HS-5 (cell line): ENCODE measurements at regions not wholly inside any gene's neighbourhood (a gene's known extent, or its start where the extent isn't known, plus 50 kb on each side); places are given as distances from the start of the nearest gene placed in this dataset.

Experiments
- DNase-seq: peaks from one replicate; pipeline ENCODE4 v3.0.0-alpha.2; 2012; ENCODE audit warnings: low read depth

DNA sequence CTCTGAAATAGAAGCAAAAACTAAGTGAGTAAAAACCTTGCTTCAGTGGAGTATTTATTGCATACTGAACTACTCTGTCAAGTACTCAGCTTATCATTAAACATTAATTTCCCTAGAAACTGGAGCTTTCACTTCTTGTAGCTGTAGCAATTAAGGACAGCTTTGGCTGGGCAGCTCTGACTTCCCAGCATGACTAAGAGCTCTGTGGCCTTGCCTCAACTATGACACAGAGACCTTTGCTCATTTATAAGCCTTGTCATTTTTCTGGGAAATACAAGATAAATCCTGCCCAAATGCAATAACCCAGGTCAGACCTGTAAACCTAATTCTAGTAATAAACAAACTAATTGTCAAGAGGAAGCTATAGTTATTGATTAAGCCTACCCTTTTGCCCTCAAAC, 65.4 kb upstream of the STK32A start:
- DNase-seq = peak; percentile 25

DNA sequence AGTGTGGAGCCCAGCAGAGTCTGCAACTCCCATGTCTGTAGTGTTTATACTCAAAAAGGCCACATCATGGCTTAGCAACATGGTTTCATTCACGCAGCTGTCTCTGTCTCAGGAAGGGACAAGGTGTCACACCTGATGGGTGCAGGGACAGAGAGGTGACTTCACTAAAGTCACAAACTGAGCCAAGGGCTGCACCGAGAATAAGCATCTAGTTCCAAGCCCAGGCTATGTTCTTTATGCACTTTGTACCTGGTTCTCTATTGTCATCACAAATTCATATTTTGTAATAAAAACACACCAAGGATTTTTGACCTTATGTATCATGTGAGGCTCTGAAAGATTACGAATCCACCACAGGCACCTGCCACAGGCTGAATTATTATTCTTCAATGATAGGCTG, 64.9 kb upstream of the STK32A start:
- no peak for DNase-seq

DNA sequence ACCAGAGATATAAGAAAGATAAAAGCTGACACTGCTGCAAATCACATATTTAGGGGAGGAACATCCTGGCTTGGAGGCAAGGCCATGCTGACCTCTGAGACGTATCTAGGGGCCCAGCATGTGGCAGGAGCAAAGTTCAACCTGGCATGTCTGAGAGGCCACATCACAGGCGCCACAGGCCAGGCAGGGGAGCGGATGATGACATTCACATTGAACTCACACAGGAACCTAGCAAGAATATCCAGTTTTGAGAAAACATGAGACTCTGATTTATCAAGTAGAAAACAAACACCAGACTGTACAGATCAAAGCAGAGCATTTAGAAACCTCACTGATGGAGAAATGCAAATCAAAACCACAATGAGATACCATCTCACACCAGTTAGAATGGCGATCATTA, 64.2 kb upstream of the STK32A start:
- DNase-seq = no peak

DNA sequence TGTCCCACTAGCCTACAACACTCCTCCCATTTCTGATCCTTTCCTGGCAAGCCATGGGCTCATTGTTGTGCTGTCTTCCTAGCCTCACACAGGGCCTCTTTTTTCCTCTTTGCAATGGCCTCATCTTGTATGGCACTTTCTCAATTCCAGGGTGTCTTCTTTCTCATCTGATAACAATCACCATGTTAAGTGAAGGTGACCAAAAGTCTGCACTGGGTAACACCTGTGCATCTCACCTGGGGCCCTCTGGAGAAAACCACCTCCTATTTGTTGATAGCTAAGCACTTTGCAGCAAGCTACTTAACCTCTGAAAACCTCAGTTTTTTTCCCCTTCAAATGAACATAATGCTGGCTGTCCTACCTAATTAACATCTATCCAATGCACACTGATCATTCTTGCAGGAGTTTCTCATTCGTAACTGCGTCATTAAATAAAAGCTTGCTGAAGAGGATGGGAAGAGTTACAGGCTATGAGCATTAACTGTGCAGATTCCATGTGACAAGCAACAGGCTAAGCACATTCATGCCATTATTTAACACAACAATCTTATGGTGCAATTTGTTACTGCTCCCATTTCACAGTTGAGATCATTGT, 60.1 kb upstream of the STK32A start:
- DNase-seq = no peak

DNA sequence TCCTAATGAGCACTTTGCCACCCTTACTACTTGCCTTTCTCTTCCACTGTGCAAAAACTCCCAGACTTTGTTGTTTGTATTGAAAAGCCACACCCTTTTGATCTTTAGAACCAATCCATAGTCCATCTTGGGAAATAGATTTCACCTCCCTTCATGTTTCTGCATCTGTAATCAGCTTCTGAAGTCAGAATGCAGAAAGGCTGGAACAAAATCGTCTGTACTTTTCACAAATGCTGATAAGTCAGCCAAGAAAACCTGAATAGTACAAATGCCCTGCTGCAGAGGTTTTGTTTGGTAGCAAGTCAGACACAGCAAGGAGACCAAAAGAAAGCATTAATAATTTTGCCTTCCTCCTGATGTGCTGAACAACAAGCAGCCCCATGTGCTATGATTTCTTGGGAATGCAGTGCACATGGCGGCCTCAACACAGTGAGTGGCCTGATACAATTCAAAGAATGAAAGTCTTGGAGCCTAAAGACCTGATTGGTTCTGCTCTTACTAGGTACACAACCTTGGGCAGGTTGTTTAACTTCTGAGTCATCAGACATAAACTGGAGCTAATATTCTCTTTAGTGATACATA, 59.2 kb upstream of the STK32A start:
- no peak for DNase-seq

DNA sequence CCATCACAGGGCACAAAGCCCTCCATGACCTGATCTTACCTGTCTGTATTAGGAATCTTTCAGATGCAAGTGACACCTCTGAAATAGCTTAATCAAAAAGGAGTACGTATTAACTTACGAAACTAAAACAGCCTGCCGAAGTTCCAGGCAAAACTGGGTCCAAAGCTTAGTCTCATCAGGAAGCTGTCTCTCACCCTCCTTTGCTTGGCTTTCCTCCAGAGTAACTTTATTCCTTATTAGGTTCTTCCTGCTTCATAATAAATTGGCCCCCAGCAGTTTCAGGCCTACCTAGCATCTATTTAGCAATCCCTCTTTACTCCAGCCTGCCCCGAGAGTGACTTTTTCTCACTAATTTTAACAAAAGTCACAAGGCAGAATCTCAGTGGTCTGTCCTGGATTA, 58.4 kb upstream of the STK32A start:
- no peak for DNase-seq

DNA sequence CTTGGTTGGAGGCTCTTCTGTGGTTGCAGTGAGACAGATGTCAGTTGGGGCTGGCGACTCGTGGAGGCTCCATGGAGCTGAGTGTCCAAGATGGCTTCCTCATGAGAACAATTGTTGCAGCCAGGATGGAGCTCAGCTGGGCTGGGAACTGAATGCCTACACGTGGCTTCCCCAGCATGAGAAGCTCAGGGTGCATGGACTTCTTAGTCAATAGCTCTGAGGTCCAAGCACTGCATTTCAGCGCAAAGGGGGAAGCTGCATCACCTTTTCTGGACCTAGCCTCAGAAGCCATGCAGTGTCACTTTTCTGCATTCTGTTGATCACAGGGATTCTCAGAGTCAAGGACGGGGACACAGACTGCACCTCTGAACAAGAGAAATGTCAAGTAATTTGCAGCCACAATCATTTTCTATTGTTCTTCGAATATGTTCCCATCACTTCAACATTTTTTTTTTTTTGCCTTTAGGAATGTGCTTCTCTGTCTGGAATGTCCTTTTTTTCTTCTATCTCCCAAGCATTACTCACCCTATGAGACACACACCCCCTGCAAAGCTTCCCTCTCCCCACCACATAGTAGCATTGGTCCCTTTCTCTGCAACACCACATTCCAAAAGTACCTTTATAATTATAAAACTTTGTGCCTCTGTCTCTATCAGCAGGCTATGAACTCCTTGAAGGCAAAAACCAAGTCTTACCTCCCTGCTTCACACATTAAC, 57.5 kb upstream of the STK32A start:
- DNase-seq = peak; percentile 62

DNA sequence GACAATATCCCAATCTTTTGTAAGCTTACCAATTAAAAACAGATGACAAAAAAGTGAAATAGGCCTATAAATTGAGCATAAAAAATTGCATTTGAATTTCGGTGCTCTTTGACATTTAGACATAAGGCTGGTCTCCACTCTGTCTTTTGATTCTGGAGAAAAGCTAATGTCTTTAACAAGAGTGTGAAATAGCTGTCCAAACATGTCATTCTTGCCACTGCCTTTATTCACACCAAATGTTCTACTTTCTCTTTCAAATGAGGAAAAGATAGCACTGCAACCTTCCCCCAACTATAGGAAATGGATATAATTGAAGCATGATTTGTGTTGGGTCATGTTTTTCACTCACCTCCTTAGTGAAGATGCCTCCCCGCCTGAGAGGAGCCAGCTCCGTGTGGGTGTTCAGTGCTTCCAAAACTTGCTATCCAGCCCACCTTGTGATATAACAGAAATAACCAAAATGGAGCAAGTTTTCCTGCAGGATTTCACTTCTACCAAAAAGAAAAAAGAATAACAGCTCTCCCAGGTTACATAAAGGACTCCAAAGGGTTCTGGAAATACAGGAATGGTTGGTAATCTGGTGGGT, 55.2 kb upstream of the STK32A start:
- DNase-seq = no peak

DNA sequence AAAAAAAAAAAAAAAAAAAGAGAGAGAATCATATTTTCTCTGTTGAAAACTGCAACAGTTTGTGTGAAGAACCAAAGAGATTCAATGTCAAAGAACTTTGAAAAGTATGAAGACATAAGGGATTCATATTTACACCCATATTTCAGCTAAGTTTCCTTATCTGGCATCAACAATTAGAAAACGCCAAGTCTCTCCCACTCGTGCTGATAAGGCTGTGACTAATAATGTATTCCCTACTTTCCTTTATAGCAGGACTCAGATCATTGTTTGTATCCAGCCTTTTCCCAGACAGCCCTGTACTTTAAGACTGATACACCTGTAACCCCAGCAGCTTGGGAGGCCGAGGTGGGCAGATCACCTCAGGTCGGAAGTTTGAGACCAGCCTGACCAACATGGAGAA, 54.1 kb upstream of the STK32A start:
- DNase-seq = no peak
